GM12874 (cell line): ENCODE measurements at regions not wholly inside any gene's neighbourhood (a gene's known extent, or its start where the extent isn't known, plus 50 kb on each side); places are given as distances from the start of the nearest gene placed in this dataset.

ENCODE experiments used
- CTCF ChIP-seq: IDR thresholded peaks from 2 replicates; pipeline ENCODE4 v1.5.1; 2011; ENCODE audit warnings: low read depth, mild to moderate bottlenecking, control low read depth, low read length, moderate library complexity; ENCODE audit not compliant: insufficient read depth

DNA sequence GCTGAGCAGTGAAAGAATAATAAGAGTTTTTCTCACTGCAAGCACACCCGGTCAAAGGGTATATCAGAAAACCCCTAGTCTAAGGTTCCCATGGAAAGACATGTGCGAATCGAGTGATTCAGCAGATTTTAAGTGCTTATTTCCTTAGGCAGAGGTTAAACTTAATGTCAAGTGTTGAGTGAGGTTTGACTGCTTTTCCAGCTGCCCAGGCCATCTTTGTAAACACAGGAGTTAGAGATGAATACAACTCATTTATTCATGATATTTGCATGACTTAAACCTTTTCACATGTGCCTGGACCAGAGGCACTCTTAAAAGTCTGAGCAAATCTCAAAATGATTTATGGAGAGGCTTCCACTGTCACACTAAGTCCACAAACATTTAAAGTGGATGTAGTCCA is 137.8 kb upstream of the RGMB start:
- no peak for TF ChIP-seq CTCF

DNA sequence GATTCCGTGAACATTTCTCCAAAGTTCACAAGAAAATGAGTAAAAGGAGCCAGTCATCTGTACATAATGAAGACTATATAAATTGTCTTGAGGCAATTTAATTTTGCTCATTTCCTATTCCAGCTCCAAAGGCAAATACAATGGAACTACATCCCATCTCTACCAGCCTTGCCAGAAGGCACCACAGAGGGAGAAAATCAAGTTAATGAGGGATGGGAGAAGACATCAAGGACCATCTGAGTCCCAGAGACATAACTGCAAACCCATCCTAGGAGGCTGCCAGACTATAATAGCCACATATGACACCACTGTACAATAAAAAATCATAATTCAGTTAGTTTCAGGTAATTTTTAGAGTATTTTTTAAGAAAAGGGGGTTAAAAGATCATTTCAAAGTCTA is 136.3 kb upstream of the RGMB start:
- TF ChIP-seq CTCF: no peak

DNA sequence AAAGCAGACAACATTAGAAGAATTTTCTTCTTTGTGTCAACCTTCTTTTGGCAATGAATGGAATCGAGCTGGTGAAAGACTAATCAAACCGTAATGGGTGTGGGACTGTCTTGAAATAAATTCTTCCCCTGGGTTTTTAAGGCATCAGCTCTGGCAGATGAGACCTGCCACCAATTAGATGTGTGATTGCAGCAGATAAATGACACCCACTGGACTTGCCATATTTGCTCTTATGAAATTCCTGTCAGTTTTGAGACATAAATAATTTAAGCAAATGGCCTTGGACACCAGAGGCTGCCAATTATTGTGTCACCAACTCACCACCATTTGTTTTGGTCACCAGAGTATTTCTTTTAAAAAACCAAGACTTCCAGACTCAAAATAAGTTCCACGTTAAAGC is 135.9 kb upstream of the RGMB start:
- no peak for TF ChIP-seq CTCF

DNA sequence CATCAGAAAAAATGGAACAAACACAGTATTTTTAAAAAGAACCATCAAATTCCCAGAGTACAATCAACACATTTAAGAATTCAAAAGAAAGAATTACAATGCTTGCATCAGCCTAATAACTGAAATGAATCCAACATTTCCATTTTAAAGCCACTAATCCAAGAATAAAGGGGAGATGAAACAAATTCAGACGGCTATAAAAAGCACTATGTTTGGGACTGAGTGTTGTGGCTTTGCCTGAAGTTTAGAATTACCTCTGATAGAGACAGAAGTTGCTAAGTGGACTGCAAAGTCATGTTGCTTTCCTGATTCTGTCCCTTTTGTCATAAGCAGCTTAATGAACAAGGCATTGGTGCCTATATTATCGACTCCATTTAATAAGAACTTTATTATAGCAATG is 135.4 kb upstream of the RGMB start:
- no peak for TF ChIP-seq CTCF

GRCh38 chr5:98638701-98639100 is 134.8 kb upstream of the RGMB start:
- no peak for TF ChIP-seq CTCF

- TF ChIP-seq CTCF: no peak
Measured at GRCh38 chr5:98639274-98639673, 134.2 kb upstream of the RGMB start.

GRCh38 chr5:98641671-98642070 is 131.8 kb upstream of the RGMB start:
- TF ChIP-seq CTCF: no peak

DNA sequence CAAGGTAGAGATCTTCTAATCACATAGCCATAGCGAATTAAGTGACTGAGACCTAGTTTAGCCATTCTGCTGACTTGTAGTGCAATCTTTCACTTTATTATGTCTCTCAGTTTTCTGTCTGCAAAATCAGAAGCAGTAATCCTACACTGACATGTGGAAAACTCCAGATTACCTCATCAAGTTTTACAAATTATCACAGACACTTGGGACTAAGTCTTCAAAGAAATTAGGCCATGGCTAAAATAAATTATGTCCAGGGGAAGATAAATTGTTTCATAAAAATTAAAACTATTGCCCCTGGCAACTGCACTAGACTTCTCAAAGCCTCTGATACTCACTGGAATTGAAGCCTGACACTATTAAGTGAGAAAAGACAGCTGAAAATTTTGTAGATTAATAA is 129.9 kb upstream of the RGMB start:
- no peak for TF ChIP-seq CTCF
